Stimulated activated naive CD8-positive, alpha-beta T cell treated with anti-CD3 and anti-CD28 coated beads, Interleukin-15, amount 100 ng/mL, for 72 hours (primary cell): ENCODE measurements at regions not wholly inside any gene's neighbourhood (a gene's known extent, or its start where the extent isn't known, plus 50 kb on each side); places are given as distances from the start of the nearest gene placed in this dataset.

Experiments
- ATAC-seq: fragments of 150-1000 bp; cut with Tn5 transposase; 2 replicates; pipeline ENCODE4 v1.10.0; 2021; ENCODE audit warnings: mild to moderate bottlenecking, moderate library complexity
- DNase-seq, 2 donors: peaks; one replicate each; pipeline ENCODE4 v3.0.0; 2021 to 2022
- H3K27ac Mint-ChIP-seq, 2 donors: one replicate each; pipeline ENCODE4 v1.8.0; 2022; ENCODE audit warnings: mild to moderate bottlenecking in 2 of 2, mixed read lengths in 2 of 2, moderate library complexity in 2 of 2
- H3K27me3 Mint-ChIP-seq: one replicate; pipeline ENCODE4 v1.8.0; 2022; ENCODE audit warnings: mixed read lengths
- H3K4me1 Mint-ChIP-seq: one replicate; pipeline ENCODE4 v1.8.0; 2022; ENCODE audit warnings: mild to moderate bottlenecking, mixed read lengths
- H3K4me3 Mint-ChIP-seq, 2 donors: one replicate each; pipeline ENCODE4 v1.8.0; 2022; ENCODE audit warnings: mild to moderate bottlenecking in 2 of 2, mixed read lengths in 2 of 2, moderate library complexity in 1 of 2
- H3K9me3 Mint-ChIP-seq, 2 donors: one replicate each; pipeline ENCODE4 v1.8.0; 2022; ENCODE audit warnings: mixed read lengths in 2 of 2

DNA sequence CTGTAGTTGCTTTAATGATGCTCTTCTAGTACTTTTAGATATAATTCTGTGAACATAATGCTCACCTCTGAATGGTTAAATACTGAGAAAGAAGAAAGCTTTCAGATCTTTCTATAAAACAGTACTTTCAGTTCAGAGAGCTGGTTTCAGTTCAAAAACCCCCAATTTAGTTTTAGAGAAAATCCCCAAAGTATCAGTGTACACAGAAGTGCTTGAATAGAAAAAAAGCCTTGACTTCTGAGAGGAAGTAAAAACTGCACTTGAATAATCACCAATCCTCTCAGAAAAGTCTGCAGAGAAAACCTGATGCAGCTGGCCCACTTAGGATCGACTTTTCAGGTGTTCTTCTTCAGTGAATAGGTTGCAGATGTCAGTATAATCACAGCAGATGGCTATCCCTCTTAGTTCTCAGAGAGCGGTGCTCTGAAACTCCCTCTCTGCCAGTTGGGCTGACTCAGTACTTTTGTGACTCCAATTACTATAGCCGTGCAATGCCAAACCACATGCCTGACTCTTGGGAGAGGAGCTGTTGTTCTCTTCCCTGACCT is 616.3 kb downstream of the LRFN5 start:
- Mint-ChIP-seq H3K4me3 (no peak overlapping the region), H3K9me3 (peaks cover 4 to 8% of the 10 kb centered on the region in 2 donors), H3K4me1 (no peaks in the 10 kb centered on the region), H3K27ac (no peak overlapping the region), H3K27me3 (no peaks in the 10 kb centered on the region)
- DNase-seq = no peak
- ATAC-seq = no peak

DNA sequence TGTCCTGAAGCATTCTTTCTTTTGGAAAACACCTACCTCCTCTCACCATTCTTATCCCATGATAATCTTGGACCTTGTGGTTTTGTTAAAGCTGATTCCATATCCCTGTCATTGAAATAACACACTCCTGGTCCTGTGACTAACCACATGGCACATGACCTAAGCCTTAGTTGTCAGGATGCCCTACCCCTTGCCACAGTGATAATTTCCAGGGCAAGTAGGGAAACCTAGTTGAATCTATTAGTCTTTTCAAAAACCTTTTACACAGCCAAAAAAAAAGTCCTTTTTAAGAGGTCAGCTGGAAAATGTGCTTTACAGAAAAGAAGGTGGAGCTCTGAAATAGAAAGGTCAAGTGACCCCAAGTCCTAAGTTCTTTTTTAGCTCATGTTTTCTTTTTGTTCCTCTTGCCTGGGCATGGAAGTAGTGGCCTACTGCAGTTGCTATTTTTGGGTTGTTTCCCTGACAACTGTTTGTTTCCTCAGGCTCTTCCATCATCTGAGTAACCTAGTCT is 608.4 kb downstream of the LRFN5 start:
- ATAC-seq = no peak
- DNase-seq = no peak
- peaks cover 0 to 5% of the 10 kb centered on the region in 2 donors for H3K9me3 Mint-ChIP-seq
- H3K27me3 Mint-ChIP-seq = no peaks in the 10 kb centered on the region
- no peak overlapping the region for H3K4me3 Mint-ChIP-seq
- H3K4me1 Mint-ChIP-seq = no peaks in the 10 kb centered on the region
- H3K27ac Mint-ChIP-seq = no peak overlapping the region

DNA sequence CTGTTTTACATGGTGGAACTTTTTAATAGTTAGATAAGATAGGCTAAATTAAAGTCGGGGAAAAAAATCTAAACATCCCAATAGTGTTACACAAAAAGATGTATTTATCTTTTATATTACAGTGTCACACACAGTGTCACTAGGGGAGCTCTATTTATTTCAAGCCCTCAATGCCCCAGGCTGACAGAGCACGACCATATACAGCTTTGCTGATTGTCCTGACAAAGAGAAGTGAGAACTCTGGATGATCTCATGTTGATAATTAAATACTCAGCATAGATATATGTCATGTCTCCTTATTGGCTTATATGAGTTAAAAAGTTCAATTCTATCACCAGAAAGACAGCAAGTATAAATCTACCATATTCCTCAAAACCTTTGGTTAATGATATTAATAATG is 594.3 kb downstream of the LRFN5 start:
- Mint-ChIP-seq H3K27ac (no peak overlapping the region), H3K4me3 (no peak overlapping the region), H3K27me3 (no peaks in the 10 kb centered on the region), H3K9me3 (peaks cover 0 to 11% of the 10 kb centered on the region in 2 donors), H3K4me1 (no peaks in the 10 kb centered on the region)
- DNase-seq = no peak
- ATAC-seq = no peak

DNA sequence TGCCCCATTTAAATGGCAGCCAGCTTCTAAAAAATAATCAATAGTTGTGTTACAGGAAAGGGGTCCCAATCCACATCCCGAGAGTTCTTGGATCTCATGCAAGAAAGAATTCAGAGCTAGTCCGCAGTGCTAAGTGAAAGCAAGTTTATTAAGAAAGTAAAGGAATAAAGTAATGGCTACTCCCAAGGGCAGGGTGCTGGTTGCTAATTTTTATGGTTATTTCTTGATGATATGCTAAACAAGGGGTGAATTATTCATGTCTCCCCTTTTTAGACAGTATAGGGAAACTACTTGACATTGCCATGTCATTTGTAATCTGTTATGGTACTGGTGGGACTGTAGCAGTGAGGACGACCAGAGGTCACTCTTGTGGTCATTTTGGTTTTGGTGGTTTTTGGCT is 591.3 kb downstream of the LRFN5 start:
- H3K9me3 Mint-ChIP-seq = peaks cover 0 to 6% of the 10 kb centered on the region in 2 donors
- no peak overlapping the region for H3K27ac Mint-ChIP-seq
- no peaks in the 10 kb centered on the region for H3K27me3 Mint-ChIP-seq
- ATAC-seq (no peak), DNase-seq (no peak)
- no peaks in the 10 kb centered on the region for H3K4me1 Mint-ChIP-seq
- no peak overlapping the region for H3K4me3 Mint-ChIP-seq

DNA sequence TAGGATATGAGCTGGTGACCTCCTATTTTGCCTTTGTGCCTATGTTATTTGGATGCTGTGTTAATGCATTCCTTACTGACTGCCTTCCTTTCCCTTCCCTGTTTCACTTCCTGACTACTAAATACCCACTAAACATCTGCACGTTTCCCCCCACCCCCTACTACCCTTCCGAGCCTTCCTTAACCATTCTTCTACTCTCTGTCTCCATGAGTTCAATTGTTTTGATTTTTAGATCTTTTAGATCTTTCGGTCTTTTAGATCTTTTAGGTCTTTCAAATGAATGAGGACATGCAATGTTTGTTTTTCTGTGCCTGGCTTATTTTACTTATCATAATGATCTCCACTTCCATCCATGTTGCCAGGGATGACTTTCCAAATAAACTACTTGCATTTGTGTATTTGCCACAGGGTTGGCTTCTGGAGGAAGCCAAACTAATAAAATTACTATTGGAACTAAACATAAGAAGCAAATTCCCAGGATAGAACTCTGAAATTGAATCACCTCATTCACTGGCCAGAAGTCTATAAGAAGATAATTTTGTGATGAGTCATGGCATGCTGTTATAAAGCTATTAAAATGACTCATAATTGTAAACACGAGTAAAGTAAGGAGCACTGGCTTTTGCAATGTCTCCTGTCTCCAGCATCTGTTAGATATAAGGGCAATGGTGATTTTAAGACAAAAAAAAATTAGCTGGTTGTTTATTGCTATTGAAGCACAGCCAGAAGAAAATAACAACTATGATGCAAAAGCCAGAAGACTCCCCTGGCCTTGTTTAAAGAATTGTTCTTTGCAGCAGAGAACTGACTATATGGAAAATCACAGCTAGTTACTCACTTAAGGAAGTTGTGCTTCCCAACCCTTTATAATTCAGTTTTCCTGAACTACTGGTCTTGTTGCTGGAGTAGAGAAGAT is 586.3 kb downstream of the LRFN5 start:
- H3K27ac Mint-ChIP-seq = no peak overlapping the region
- ATAC-seq = no peak
- no peak for DNase-seq
- peaks cover 0 to 17% of the 10 kb centered on the region in 2 donors for H3K9me3 Mint-ChIP-seq
- H3K27me3 Mint-ChIP-seq = no peaks in the 10 kb centered on the region
- no peak overlapping the region for H3K4me3 Mint-ChIP-seq
- no peaks in the 10 kb centered on the region for H3K4me1 Mint-ChIP-seq

DNA sequence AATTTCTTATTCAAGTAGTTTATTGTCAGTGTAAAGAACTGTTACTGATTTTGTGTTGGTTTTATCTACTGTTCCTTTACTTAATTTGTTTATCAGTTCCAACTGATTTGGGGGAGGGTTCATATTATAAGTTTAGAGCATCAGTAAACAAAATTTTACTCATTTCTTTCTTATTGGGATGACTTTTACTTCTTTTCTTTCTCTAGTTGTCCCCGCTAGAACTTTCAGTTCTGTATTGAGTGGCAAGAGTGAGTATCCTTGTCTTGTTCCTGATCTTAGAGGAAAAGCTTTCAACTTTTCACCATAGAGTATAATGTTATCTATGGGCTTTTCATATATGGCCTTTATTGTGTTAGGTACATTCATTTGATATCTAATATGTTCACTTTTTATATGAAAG is 584.1 kb downstream of the LRFN5 start:
- H3K4me1 Mint-ChIP-seq = no peaks in the 10 kb centered on the region
- no peak for ATAC-seq
- DNase-seq = no peak
- no peak overlapping the region for H3K4me3 Mint-ChIP-seq
- H3K27me3 Mint-ChIP-seq = no peaks in the 10 kb centered on the region
- H3K27ac Mint-ChIP-seq = no peak overlapping the region
- peaks cover 0 to 17% of the 10 kb centered on the region in 2 donors for H3K9me3 Mint-ChIP-seq

DNA sequence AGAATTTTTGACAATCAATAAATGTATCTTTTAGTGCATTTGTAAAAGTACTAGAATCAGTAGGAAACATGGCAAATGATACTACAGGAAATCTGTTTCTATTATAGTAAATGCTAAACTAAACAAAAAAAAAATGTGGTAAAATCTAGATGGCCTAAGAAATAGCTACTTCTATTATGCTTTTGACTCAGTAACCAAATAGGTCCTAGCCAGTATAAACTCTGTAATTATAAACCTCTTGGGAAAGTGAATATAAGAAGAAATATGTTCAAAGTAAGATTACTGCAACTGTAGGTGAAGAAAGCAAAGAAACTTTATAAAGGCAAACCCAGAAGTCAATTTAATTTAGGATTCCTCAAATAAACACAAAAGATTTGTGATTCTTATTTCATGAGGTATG is 581.2 kb downstream of the LRFN5 start:
- Mint-ChIP-seq H3K4me1 (no peaks in the 10 kb centered on the region), H3K27ac (no peak overlapping the region), H3K9me3 (peaks cover 0 to 14% of the 10 kb centered on the region in 2 donors), H3K4me3 (no peak overlapping the region), H3K27me3 (no peaks in the 10 kb centered on the region)
- ATAC-seq = no peak
- no peak for DNase-seq

DNA sequence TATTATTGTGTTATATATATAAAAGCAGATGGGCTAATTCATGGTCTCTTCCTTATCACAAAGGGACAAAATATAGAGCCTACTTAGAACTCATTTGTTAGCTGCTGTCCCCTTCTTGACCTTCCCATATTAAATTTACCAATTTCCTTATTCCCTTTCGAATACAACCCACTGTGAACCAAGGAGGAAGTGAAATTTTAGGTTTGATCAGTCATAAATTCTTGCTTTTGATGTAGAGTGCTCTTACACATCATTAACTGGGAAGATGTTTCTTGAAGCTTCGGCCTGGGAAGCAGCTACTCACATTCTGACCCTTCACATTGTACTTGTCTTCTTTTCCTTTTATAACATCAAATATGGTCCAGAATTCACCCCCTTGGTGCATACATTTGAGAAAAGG is 579.0 kb downstream of the LRFN5 start:
- no peak for DNase-seq
- no peak overlapping the region for H3K27ac Mint-ChIP-seq
- peaks cover 0 to 13% of the 10 kb centered on the region in 2 donors for H3K9me3 Mint-ChIP-seq
- no peak for ATAC-seq
- H3K4me3 Mint-ChIP-seq = no peak overlapping the region
- no peaks in the 10 kb centered on the region for H3K4me1 Mint-ChIP-seq
- H3K27me3 Mint-ChIP-seq = no peaks in the 10 kb centered on the region

DNA sequence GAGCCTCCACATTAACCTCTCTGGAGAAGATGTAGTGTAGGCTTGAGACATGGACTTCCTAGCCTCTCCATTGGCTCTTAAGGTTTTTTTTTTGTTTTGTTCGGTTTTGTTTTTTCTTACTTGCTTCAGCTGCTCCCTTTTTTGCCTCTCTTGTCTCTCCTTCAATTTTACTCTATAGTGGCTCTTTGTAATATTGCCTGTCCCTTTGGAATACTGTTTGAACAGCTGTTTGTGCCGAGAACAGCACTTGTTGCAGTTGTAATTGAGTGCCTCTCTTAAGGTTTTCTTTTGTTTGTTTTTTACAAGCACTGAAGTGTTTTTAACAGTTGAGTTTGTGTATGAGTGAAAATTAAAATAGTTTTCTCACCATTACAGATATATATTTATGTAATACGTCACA is 567.7 kb downstream of the LRFN5 start:
- Mint-ChIP-seq H3K4me1 (no peaks in the 10 kb centered on the region), H3K27ac (no peak overlapping the region), H3K27me3 (no peaks in the 10 kb centered on the region), H3K9me3 (peaks cover 15 to 16% of the 10 kb centered on the region in 2 donors), H3K4me3 (no peak overlapping the region)
- DNase-seq (no peak), ATAC-seq (no peak)

DNA sequence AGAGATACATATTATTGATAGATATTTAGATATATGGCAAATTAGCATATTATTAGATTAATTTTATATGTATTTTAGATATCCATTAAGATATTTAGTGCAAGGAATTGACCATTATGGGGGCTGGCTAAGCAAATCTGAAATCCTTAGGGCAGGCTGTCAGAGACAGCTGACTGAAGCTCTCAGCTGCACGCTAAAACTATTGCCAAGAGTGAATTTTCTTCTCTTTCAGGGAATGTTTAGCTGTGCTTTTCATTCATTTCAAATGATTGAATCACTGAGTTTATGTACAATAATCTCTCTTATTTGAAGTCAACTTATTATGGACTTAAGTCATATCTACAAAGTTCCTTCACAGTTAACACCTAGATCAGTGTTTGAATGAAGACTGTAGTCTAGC is 566.5 kb downstream of the LRFN5 start:
- no peak for ATAC-seq

DNA sequence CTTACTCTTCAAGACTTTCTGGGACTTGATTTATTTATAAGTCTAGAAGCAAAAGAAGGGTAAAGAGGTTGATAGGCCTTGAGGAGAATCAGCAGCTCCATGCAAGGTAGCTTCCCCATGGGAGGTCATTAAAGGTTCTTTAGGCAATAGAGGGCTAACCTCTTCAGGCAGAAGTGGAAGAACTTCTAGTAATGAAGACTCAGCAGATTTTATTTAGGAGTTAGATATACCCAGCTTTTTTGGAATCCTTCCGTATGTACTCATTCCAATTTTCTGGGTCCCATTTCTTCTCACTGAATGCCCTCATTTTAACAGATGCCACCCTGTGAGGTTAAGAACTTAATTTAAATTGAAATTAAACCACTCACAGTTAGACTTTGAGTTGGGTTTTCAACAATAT is 565.6 kb downstream of the LRFN5 start:
- no peaks in the 10 kb centered on the region for H3K4me1 Mint-ChIP-seq
- H3K9me3 Mint-ChIP-seq = peaks cover 23 to 30% of the 10 kb centered on the region in 2 donors
- ATAC-seq (no peak), DNase-seq (no peak)
- no peaks in the 10 kb centered on the region for H3K27me3 Mint-ChIP-seq
- H3K4me3 Mint-ChIP-seq = no peak overlapping the region
- H3K27ac Mint-ChIP-seq = no peak overlapping the region

More for the DNA sequence above, 566.5 kb downstream of the LRFN5 start:
- peaks cover 23% of the 10 kb centered on the region in 2 donors for H3K9me3 Mint-ChIP-seq
- DNase-seq = no peak
- H3K4me3 Mint-ChIP-seq = no peak overlapping the region
- no peaks in the 10 kb centered on the region for H3K4me1 Mint-ChIP-seq
- H3K27me3 Mint-ChIP-seq = no peaks in the 10 kb centered on the region
- no peak overlapping the region for H3K27ac Mint-ChIP-seq

DNA sequence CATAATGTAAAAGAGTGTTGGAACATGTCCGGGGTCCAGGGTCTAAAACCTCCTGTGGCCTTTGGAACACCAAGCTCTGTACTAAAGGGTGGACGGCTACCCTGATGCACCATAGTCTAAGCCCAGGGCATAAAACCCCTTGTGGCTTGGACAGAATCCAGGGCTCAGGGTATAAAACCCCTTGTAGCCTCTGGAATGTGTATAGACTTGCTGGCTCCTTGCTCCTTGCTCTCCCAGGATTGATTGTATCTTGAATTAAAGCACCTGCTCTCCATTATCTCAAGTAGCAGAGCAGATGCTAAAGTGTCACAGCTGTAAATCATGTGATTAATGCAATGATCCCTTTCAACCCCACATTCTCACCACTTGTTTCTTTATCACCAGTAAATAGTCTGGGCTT is 556.5 kb downstream of the LRFN5 start:
- DNase-seq (no peak), ATAC-seq (no peak)
- Mint-ChIP-seq H3K4me1 (no peaks in the 10 kb centered on the region), H3K27ac (no peak overlapping the region), H3K9me3 (peaks cover 4 to 22% of the 10 kb centered on the region in 2 donors), H3K4me3 (no peak overlapping the region), H3K27me3 (no peaks in the 10 kb centered on the region)

DNA sequence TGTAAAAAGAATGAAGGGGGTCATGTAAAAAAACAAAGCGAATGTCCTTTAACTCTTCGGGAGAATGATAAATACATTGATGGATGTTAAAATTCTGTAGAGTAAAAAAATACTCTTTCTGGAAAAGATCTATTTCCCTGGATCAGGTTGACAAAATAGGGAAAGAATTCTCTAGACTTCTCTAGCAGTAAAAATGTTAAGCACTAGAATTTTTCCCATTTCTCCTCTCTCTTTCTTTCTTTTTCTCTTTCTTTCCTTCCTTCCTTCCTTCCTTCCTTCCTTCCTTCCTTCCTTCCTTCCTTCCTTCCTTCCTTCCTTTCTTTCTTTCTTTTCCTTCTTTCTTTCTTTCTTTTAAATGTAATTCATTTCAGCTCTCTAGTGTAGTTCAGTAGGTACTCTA is 552.5 kb downstream of the LRFN5 start:
- no peaks in the 10 kb centered on the region for H3K9me3 Mint-ChIP-seq
- DNase-seq (no peak), ATAC-seq (no peak)
- H3K4me3 Mint-ChIP-seq = no peak overlapping the region
- no peaks in the 10 kb centered on the region for H3K4me1 Mint-ChIP-seq
- H3K27me3 Mint-ChIP-seq = no peaks in the 10 kb centered on the region
- H3K27ac Mint-ChIP-seq = no peak overlapping the region

DNA sequence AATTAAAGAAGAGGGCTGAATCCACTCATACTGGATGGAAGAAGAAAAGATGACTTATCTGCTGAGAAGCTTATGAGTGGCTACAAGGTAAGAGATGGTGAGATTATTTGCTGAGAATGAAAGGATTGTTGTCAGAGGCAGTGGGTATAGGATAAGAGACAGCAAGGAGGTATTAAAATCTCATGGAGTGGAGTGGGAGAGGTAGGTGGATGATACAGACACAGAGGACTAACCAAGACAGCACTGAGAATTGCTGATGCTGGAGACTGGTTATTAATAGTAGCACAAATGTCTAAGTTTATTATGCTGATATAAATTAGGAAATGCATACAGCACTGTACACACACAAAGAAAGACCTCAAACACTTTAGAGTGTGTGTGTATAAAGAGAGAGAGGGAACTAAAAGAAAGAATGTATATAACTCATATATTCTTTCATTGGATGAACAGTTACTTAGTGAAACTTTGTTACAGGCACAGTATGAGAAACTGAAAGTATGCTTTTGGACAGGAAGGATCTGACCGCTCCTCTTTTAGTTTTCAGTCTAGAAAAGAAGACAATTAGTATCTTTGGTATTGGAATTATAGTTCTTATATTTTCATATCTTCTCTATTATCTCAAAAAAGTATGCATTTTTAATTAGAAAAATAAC is 543.1 kb downstream of the LRFN5 start:
- H3K4me1 Mint-ChIP-seq = no peaks in the 10 kb centered on the region
- no peak for ATAC-seq
- peaks cover 5 to 11% of the 10 kb centered on the region in 2 donors for H3K9me3 Mint-ChIP-seq
- H3K27me3 Mint-ChIP-seq = no peaks in the 10 kb centered on the region
- no peak overlapping the region for H3K4me3 Mint-ChIP-seq
- DNase-seq = no peak
- no peak overlapping the region for H3K27ac Mint-ChIP-seq

DNA sequence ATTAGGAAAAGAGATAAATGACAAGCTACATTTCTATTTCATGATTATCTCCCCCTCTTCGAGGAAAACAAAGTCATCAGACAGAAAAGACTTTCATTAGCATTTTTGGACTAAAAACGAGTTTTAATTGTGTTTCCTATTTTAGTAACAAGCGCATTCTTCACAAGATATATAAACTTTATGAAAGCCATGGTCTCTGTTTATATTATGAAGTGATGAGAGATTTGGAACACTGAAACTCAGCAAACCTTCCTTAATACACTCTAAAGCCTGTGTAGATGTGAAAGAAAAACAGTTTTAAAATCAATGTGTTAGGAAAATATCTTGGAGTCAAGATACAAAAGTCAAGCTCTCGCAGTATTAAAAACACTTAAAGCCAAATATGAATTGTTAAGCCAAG is 539.1 kb downstream of the LRFN5 start:
- Mint-ChIP-seq H3K9me3 (peaks cover 0 to 11% of the 10 kb centered on the region in 2 donors), H3K4me1 (no peaks in the 10 kb centered on the region), H3K4me3 (no peak overlapping the region), H3K27me3 (no peaks in the 10 kb centered on the region), H3K27ac (no peak overlapping the region)
- ATAC-seq (no peak), DNase-seq (no peak)

DNA sequence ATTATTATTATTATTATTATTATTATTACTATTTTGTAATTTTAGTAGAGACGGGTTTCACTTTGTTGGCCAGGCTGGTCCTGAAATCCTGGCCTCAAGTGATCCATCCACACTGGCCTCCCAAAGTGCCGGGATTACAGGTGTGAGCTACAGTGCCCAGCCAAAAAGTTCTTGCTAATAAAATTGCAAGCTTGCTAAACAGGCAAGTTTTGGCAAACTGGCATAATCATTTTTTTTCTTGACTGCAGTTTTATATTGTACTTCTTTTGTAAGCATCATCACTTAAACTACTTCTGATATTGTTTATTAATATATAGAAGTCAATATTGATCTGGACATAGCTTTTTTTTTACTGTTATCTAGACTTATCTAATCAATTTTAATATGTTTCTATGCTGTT is 536.4 kb downstream of the LRFN5 start:
- DNase-seq (no peak), ATAC-seq (no peak)
- Mint-ChIP-seq H3K4me3 (no peak overlapping the region), H3K9me3 (peaks cover 6 to 8% of the 10 kb centered on the region in 2 donors), H3K4me1 (no peaks in the 10 kb centered on the region), H3K27ac (no peak overlapping the region), H3K27me3 (no peaks in the 10 kb centered on the region)
